Tibial nerve (tissue), 3 donors: ENCODE measurements at regions not wholly inside any gene's neighbourhood (a gene's known extent, or its start where the extent isn't known, plus 50 kb on each side); places are given as distances from the start of the nearest gene placed in this dataset.

Experiments used
- POLR2A ChIP-seq, 2 donors: fragments of 450-650 bp; IDR thresholded peaks; one replicate each; pipeline ENCODE4 v1.6.1; 2017; ENCODE audit warnings: antibody characterized with exemption in 2 of 2, mild to moderate bottlenecking in 2 of 2, moderate library complexity in 2 of 2
- TF ChIP-seq, protein P1 (sequence below), 5 experiments: fragments of 200-600 bp in 3 of 5; fragments of 450-650 bp in 2 of 5; sonication (generic) in 3 of 5; IDR thresholded peaks; one replicate each; pipeline ENCODE4 v1.5.1; 2016 to 2019; ENCODE audit warnings: antibody characterized with exemption in 5 of 5, mild to moderate bottlenecking in 3 of 5, moderate library complexity in 2 of 5

GRCh38 chr14:84288781-84289180, 1241.2 kb upstream of the FLRT2 start:
- TF ChIP-seq, protein P1, sequence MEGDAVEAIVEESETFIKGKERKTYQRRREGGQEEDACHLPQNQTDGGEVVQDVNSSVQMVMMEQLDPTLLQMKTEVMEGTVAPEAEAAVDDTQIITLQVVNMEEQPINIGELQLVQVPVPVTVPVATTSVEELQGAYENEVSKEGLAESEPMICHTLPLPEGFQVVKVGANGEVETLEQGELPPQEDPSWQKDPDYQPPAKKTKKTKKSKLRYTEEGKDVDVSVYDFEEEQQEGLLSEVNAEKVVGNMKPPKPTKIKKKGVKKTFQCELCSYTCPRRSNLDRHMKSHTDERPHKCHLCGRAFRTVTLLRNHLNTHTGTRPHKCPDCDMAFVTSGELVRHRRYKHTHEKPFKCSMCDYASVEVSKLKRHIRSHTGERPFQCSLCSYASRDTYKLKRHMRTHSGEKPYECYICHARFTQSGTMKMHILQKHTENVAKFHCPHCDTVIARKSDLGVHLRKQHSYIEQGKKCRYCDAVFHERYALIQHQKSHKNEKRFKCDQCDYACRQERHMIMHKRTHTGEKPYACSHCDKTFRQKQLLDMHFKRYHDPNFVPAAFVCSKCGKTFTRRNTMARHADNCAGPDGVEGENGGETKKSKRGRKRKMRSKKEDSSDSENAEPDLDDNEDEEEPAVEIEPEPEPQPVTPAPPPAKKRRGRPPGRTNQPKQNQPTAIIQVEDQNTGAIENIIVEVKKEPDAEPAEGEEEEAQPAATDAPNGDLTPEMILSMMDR (IDR thresholded peaks at IDR 0.05): no peak
- TF ChIP-seq POLR2A (IDR thresholded peaks at IDR 0.05): no peak
